MM.1S (cell line): ENCODE measurements at regions not wholly inside any gene's neighbourhood (a gene's known extent, or its start where the extent isn't known, plus 50 kb on each side); places are given as distances from the start of the nearest gene placed in this dataset.

Experiments
- CTCF ChIP-seq: fragments of 300-600 bp; sonication (generic); IDR thresholded peaks from 2 replicates; pipeline ENCODE4 v1.5.1; 2016; ENCODE audit warnings: antibody characterized with exemption, low read length, mixed read lengths
- EZH2 ChIP-seq: fragments of 300-600 bp; sonication (generic); optimal IDR thresholded peaks from 2 replicates; pipeline ENCODE3; 2017; ENCODE audit warnings: low read depth, mild to moderate bottlenecking, antibody characterized with exemption, low read length, mixed read lengths
- EZH2phosphoT487 ChIP-seq: fragments of 300-600 bp; sonication (generic); IDR thresholded peaks from 2 replicates; pipeline ENCODE4 v1.6.1; 2018; ENCODE audit warnings: antibody characterized with exemption, low read length

- TF ChIP-seq CTCF (no peak), EZH2phosphoT487 (no peak), EZH2 (no peak)
Observed at GRCh38 chr1:59015708-59016107, 231.9 kb upstream of the JUN start.
